HFF-Myc (cell line): ENCODE measurements at regions not wholly inside any gene's neighbourhood (a gene's known extent, or its start where the extent isn't known, plus 50 kb on each side); places are given as distances from the start of the nearest gene placed in this dataset.

Experiments
- DNase-seq: peaks from one replicate; pipeline ENCODE4 v3.0.0-alpha.2; 2011; ENCODE audit warnings: low read depth; ENCODE audit errors: extremely low read depth
- H3K4me3 ChIP-seq: replicated peaks from 2 replicates; pipeline ENCODE4 v1.5.1; 2011; ENCODE audit warnings: low read depth, mild to moderate bottlenecking, control low read depth, low read length
- CTCF ChIP-seq: IDR thresholded peaks from 2 replicates; pipeline ENCODE4 v1.5.1; 2012; ENCODE audit warnings: mild to moderate bottlenecking, low read depth, low read length, control low read depth; ENCODE audit errors: missing control alignments

- H3K4me3 ChIP-seq, result no peak overlapping the region
- no peak for TF ChIP-seq CTCF
- peak; percentile 92 for DNase-seq
Measured at GRCh38 chr15:98503970-98504369, 144.4 kb upstream of the IGF1R start.

- no peak overlapping the region for H3K4me3 ChIP-seq
- TF ChIP-seq CTCF, result no peak
- DNase-seq, result no peak
Measured at GRCh38 chr15:98504998-98505397, 143.3 kb upstream of the IGF1R start.

GRCh38 chr15:98505611-98506031 is 142.7 kb upstream of the IGF1R start:
- TF ChIP-seq CTCF, result no peak
- no peak for DNase-seq
- H3K4me3 ChIP-seq, result no peak overlapping the region

GRCh38 chr15:98506172-98506571 is 142.2 kb upstream of the IGF1R start:
- TF ChIP-seq CTCF, result no peak
- DNase-seq, result no peak

GRCh38 chr15:98506711-98507110 is 141.6 kb upstream of the IGF1R start:
- H3K4me3 ChIP-seq, result no peak overlapping the region
- no peak for TF ChIP-seq CTCF
- DNase-seq, result no peak

More at GRCh38 chr15:98506172-98506571, 142.2 kb upstream of the IGF1R start:
- no peak overlapping the region for H3K4me3 ChIP-seq

GRCh38 chr15:98513428-98513986 is 134.8 kb upstream of the IGF1R start:
- TF ChIP-seq CTCF, result no peak
- no peak overlapping the region for H3K4me3 ChIP-seq

GRCh38 chr15:98514034-98514622 is 134.2 kb upstream of the IGF1R start:
- no peak for TF ChIP-seq CTCF
- no peak for DNase-seq
- H3K4me3 ChIP-seq, result no peak overlapping the region

More at GRCh38 chr15:98513428-98513986, 134.8 kb upstream of the IGF1R start:
- DNase-seq, result no peak
